OCI-LY7 (cell line): ENCODE measurements at regions not wholly inside any gene's neighbourhood (a gene's known extent, or its start where the extent isn't known, plus 50 kb on each side); places are given as distances from the start of the nearest gene placed in this dataset.

Source experiments
- BruUV-seq: library from RNA; stranded (reverse); fragments of 400-500 nt; replicated peaks from 2 replicates; lab custom pipeline; 2021; lab: Mats Ljungman, UMichigan
- CTCF ChIA-PET: fragments of 300-600 bp; sonication (Branson Sonifier 250); formaldehyde crosslinking; loops from one replicate; lab custom pipeline; 2022; ENCODE audit warnings: antibody characterized with exemption; ENCODE audit not compliant: unreplicated experiment; lab: Charles Lee
- POLR2A ChIA-PET: fragments of 300-600 bp; sonication (Branson Sonifier 250); formaldehyde crosslinking; loops from one replicate; lab custom pipeline; 2022; ENCODE audit warnings: antibody characterized with exemption; lab: Charles Lee
- DNase-seq: peaks from one replicate; pipeline ENCODE4 v3.0.0-alpha.2; 2015; ENCODE audit warnings: low spot score
- H2AFZ ChIP-seq: fragments of 200-600 bp; sonication (generic), shearing (Covaris generic); 2 replicates; pipeline ENCODE4 v1.6.1; 2014; ENCODE audit warnings: mild to moderate bottlenecking, antibody characterized with exemption, low read length, moderate library complexity
- H3K27ac ChIP-seq: fragments of 200-600 bp; sonication (generic); 2 replicates; pipeline ENCODE4 v1.5.1; 2014; ENCODE audit warnings: mixed run types, low read depth, mild to moderate bottlenecking, moderate library complexity, low read length, inconsistent platforms; ENCODE audit not compliant: poor library complexity, severe bottlenecking
- H3K36me3 ChIP-seq: fragments of 200-600 bp; sonication (generic); 2 replicates; pipeline ENCODE4 v1.6.1; 2014; ENCODE audit warnings: mild to moderate bottlenecking, antibody characterized with exemption, low read length, moderate library complexity, mixed read lengths; ENCODE audit not compliant: insufficient read depth
- H3K4me1 ChIP-seq: fragments of 200-600 bp; sonication (generic); 2 replicates; pipeline ENCODE4 v1.5.1; 2014; ENCODE audit warnings: mild to moderate bottlenecking, low read length; ENCODE audit not compliant: insufficient read depth, poor library complexity, severe bottlenecking
- H3K4me2 ChIP-seq: fragments of 200-600 bp; sonication (generic); 2 replicates; pipeline ENCODE4 v1.6.1; 2014; ENCODE audit warnings: mild to moderate bottlenecking, low read length
- H3K4me3 ChIP-seq: fragments of 200-600 bp; sonication (generic); 2 replicates; pipeline ENCODE4 v1.5.1; 2014; ENCODE audit warnings: mild to moderate bottlenecking, low read depth, low read length; ENCODE audit not compliant: poor library complexity, severe bottlenecking
- H3K79me2 ChIP-seq: fragments of 200-600 bp; sonication (generic); 2 replicates; pipeline ENCODE4 v1.6.1; 2016; ENCODE audit warnings: low read depth, mild to moderate bottlenecking, low read length, moderate library complexity, mixed read lengths; ENCODE audit not compliant: insufficient read depth
- H3K9me2 ChIP-seq: fragments of 200-600 bp; sonication (generic); 2 replicates; pipeline ENCODE4 v1.6.1; 2016; ENCODE audit warnings: mild to moderate bottlenecking, low read length, mixed read lengths; ENCODE audit not compliant: insufficient read depth
- H3K9me3 ChIP-seq: fragments of 200-600 bp; sonication (generic); 2 replicates; pipeline ENCODE4 v1.6.1; 2014; ENCODE audit warnings: mild to moderate bottlenecking, mixed run types, low read length, mixed read lengths
- H4K20me1 ChIP-seq: fragments of 200-600 bp; sonication (generic); 2 replicates; pipeline ENCODE4 v1.6.1; 2014; ENCODE audit warnings: mild to moderate bottlenecking, antibody characterized with exemption, low read length, moderate library complexity, mixed read lengths; ENCODE audit not compliant: insufficient read depth
- CTCF ChIP-seq: fragments of 200-600 bp; sonication (generic); conservative IDR thresholded peaks from 2 replicates; pipeline ENCODE4 v1.5.1; 2014; ENCODE audit warnings: mild to moderate bottlenecking, antibody characterized with exemption, low read length, moderate library complexity, mixed read lengths
- EZH2phosphoT487 ChIP-seq: fragments of 200-600 bp; sonication (generic); IDR thresholded peaks from 2 replicates; pipeline ENCODE4 v1.6.1; 2018; ENCODE audit warnings: low read depth, borderline replicate concordance, mild to moderate bottlenecking, mixed run types, antibody characterized with exemption, low read length, moderate library complexity, mixed read lengths
- intact Hi-C: fragments of 100-400 bp; cut with micrococcal nuclease; formaldehyde crosslinking; loops from one replicate; pipeline ENCODE4 v1.10.0; 2022; ENCODE audit not compliant: unreplicated experiment

GRCh38 chr9:109861499-109861898, 81.5 kb downstream of the PALM2AKAP2 start:
- BruUV-seq, result no TSS peak
- Histone ChIP-seq H3K4me1 (no peaks in the 10 kb centered on the region), H3K36me3 (no peaks in the 10 kb centered on the region), H3K9me3 (no peaks in the 10 kb centered on the region), H4K20me1 (no peaks in the 10 kb centered on the region), H3K4me2 (no peak overlapping the region), H3K4me3 (no peak overlapping the region), H3K79me2 (no peaks in the 10 kb centered on the region), H3K27ac (no peak overlapping the region), H3K9me2 (no peaks in the 10 kb centered on the region), H2AFZ (no peak overlapping the region)
- CTCF ChIA-PET, result no interaction called here
- TF ChIP-seq CTCF, result no peak
- no peak for TF ChIP-seq EZH2phosphoT487
- POLR2A ChIA-PET, result interaction anchor here (0.5 kb wide), 1 partner anchor 13 kb away, joined by 3 read pairs; no protein-coding TSS in a partner anchor
- intact Hi-C loops, result no loop called here
- no peak for DNase-seq

DNA sequence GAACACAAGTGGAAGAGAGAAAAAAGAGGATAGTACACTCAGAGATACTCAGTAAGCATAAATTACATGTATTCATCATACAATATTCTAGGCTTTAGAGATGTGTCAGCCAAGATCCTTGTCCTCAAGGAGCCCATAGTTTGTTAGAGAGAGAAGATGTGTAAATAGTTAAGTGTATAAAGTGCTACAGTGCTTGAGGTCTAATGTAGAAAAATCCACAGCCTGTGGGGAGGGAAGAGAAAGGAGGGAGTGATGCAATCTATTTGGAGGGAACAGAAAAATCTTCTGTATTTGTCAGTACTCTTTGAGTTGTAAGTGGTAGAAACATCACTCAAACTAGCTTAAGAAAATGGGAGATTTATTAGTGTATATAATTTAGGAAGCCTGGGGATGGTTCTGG, 81.9 kb downstream of the PALM2AKAP2 start:
- BruUV-seq, result no TSS peak
- no peak for DNase-seq
- H3K9me3 ChIP-seq, result no peaks in the 10 kb centered on the region
- no peak overlapping the region for H3K4me2 ChIP-seq
- no peaks in the 10 kb centered on the region for H3K4me1 ChIP-seq
- ChIA-PET CTCF (interaction anchor here (0.5 to 0.6 kb wide), 2 partner anchors 302 to 308 kb away, joined by 3 read pairs; no protein-coding TSS in a partner anchor), POLR2A (interaction anchor here (0.5 kb wide), 2 partner anchors 13 to 46 kb away, joined by 3 read pairs; no protein-coding TSS in a partner anchor)
- TF ChIP-seq CTCF (no peak), EZH2phosphoT487 (no peak)
- no peaks in the 10 kb centered on the region for H3K9me2 ChIP-seq
- H4K20me1 ChIP-seq, result no peaks in the 10 kb centered on the region
- intact Hi-C loops, result no loop called here
- no peaks in the 10 kb centered on the region for H3K36me3 ChIP-seq
- H3K79me2 ChIP-seq, result no peaks in the 10 kb centered on the region
- no peak overlapping the region for H3K4me3 ChIP-seq
- no peak overlapping the region for H2AFZ ChIP-seq
- H3K27ac ChIP-seq, result no peak overlapping the region

DNA sequence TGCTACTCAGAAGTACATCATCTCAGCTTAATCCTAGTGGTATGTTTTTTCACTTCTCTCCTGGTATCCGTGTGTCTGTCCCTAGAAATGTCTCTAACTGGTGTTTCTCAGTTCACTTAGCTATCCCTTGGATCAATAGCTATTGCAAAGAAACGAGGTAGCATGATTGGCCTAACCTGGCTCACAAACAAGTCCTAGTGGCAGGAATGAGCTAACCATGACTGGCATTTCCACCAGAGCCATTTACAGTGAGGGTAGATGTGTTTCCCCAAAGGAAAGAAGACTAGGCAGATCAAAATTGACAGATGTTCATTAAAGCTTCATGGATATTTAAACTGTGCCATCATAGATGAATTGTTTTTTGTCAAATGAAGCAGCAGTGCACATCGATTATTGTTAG, 82.5 kb downstream of the PALM2AKAP2 start:
- POLR2A ChIA-PET, result interaction anchor here (0.5 kb wide), 1 partner anchor 47 kb away, joined by 3 read pairs; no protein-coding TSS in a partner anchor
- intact Hi-C loops, result no loop called here
- H4K20me1 ChIP-seq, result no peaks in the 10 kb centered on the region
- no peak overlapping the region for H3K4me3 ChIP-seq
- no peaks in the 10 kb centered on the region for H3K36me3 ChIP-seq
- H2AFZ ChIP-seq, result no peak overlapping the region
- no peaks in the 10 kb centered on the region for H3K9me3 ChIP-seq
- no peak overlapping the region for H3K27ac ChIP-seq
- no peak for DNase-seq
- no peaks in the 10 kb centered on the region for H3K79me2 ChIP-seq
- H3K9me2 ChIP-seq, result no peaks in the 10 kb centered on the region
- H3K4me1 ChIP-seq, result no peaks in the 10 kb centered on the region
- no TSS peak for BruUV-seq
- no peak overlapping the region for H3K4me2 ChIP-seq
- TF ChIP-seq EZH2phosphoT487 (no peak), CTCF (no peak)
- CTCF ChIA-PET, result interaction anchor here (0.5 to 0.6 kb wide), 2 partner anchors 301 to 308 kb away, joined by 3 read pairs; no protein-coding TSS in a partner anchor
